ENCODE measurements at regions not wholly inside any gene's neighbourhood (a gene's known extent, or its start where the extent isn't known, plus 50 kb on each side); places are given as distances from the start of the nearest gene placed in this dataset.
"Not testable (repeated sequence)": the region's sequence is repeated elsewhere in the genome, so short reads cannot be mapped to it uniquely, and the experiment has no call there.

DNA sequence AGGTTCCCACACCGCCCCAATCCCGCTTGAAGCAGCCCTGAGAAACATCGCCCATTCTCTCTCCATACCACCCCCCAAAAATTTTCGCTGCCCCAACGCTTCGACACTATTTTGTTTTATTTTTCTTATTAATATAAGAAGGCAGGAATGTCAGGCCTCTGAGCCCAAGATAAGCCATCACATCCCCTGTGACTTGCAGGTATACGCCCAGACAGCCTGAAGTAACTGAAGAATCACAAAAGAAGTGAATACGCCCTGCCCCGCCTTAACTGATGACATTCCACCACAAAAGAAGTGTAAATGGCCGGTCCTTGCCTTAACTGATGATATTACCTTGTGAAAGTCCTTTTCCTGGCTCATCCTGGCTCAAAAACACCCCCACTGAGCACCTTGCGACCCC, 463.9 kb downstream of the AJAP1 start:
- not testable (repeated sequence) for DNase-seq

GRCh38 chr1:5111581-5111980, 457.2 kb downstream of the AJAP1 start:
- DNase-seq, result no peak

- no peak for DNase-seq
Observed at GRCh38 chr1:5110508-5110907, 456.1 kb downstream of the AJAP1 start.

DNA sequence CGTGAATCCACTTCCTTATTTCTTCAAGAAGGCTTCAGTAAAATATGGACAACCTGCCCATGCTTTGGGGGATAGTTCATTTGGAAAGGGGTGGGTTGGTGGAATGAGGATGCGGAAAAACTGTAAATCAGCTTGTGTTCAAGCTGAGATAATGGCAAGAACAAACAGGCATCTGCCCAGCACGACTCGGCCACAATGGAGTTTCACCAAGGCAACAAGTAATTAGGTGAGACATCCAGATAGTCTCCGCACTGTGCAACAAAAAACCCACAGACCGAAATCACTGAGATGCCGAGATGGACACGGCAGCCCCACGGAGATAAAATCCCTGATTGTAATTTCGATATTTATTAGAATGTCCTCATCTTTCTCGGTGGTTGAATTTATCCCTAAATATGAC, 455.2 kb downstream of the AJAP1 start:
- no peak for DNase-seq

DNA sequence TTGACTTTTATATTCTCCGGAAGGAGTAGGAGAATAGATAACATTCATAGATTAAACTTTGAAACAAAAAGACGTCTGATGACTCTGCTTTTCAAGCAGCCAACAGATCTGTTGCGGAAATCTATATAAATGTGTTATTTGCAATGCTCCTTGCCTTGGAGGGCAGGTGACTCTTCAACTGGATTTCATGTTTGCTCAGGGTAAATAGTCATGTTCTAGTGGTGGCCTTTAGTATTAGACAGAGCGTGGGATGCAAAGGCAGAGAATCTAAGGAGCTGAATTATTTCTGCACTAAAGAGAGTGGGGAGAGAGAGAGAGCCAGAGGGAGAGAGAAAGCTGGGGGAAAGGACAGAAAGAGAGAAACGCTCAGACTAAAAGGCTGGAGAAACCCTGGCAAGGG, 454.3 kb downstream of the AJAP1 start:
- DNase-seq, result no peak

DNA sequence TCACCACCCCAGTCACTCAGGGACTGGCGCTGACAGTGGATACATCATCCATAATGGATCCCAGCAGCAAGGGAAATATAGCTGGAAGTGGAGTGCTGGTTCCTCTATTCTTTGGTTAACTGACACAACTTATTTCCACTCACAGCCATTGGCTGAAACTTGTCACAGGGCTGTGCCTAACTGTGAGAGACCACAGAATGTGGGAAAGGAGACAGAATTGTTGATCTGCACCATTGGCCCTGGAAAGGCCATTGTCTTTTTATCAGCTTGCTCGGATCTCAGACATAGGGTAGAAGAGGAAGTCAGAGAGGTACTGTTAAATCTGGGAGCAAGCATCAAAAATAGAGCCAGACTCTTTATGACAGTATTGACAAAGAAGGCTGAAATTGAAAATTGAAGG, 451.3 kb downstream of the AJAP1 start:
- DNase-seq, result no peak

DNA sequence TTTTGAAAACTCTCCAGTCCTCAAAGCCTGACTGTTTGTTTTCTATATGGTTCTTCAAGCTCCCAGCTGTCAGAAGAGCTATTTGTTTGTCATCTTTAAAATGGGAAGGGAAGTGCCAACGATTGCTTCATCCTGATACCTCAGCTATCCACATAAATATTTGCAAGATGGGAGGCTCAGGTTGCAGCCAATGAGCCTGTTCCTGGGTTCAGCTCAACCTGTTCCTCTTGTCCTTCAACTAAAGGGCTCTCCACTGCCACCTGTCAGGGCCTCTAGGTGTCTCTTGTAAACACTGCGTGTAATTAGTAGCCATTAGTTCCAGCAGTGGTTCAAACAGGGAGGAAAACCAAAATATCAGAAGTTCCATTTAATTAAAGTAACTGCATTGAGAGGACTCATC, 445.1 kb downstream of the AJAP1 start:
- no peak for DNase-seq

DNA sequence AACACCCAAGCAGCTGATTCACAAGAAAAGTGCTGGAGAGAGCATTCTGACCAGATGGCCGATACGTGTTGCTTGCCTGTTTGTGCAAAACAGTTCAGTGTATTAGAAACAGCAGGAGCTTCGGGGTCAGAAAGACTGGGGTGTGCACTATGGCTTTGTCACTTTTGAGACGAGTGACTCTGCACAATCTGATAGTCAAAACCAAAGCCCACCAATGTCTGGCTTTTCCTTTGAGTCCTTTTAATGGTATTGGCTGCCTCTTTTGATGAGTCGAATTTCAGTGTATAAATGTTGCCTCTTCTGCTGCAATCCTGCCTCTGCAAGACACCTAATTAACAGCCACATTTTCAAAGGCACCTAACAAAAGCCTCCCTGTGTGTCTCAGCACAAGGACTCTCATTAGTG, 444.6 kb downstream of the AJAP1 start:
- no peak for DNase-seq

DNA sequence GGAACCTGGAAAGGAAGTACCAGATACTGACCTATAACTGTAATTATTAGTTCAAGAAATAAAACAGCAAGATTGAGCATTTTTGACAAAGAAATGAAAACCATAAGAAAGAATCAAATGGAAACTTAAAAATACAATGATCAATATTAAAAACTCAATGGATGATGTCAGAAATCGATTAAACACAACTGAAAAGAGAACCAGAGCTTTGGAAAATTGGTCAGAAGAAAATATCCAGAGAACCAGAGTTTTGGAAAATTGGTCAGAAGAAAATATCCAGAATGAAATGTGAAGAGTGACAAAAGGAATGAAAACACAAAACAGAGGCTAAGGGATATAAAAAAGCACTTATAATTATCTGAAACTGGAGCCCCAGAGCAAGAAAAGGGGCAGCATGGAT, 438.6 kb downstream of the AJAP1 start:
- no peak for DNase-seq

DNA sequence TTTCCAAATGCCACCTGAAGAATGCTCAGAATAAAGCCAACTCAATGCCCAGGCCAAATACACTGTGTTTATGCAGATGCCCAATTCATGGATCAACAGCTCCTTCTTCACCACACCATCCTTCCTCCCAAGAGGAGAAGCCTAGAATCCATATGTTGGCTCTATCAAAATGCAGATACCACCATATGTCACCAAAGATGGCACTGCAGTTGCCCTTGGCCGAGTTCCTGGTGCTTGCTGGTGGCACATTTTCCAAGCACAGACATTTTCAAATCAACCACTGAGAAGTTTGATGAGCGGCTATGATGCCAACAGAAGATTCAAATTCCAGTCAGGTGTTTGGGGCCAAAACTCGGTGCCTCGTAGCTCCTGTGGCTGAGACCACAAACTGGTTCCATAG, 430.3 kb downstream of the AJAP1 start:
- DNase-seq, result no peak

GRCh38 chr1:5067246-5067645, 412.8 kb downstream of the AJAP1 start:
- DNase-seq, result no peak

- DNase-seq, result no peak
Observed at GRCh38 chr1:5053744-5054143, 399.3 kb downstream of the AJAP1 start.

- no peak for DNase-seq
Observed at GRCh38 chr1:5029136-5029535, 374.7 kb downstream of the AJAP1 start.

DNA sequence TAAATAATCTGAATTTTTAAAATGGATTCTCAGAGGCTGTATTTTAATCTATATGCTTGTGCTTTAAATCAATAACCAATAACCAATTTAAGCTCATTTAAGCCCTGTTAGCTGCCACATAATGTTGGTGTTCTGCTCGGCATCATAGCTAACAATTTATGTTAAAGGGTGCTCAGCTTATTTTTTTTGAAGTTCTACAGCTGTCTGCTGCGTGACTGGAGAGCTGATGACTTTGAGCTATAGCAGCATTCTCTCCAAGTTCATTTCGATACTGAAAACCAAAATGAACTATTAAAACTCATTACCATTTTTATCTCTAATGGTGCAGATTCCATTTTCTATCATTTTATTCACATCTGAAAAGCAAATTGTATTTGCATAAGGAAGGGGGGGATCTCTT, 357.8 kb downstream of the AJAP1 start:
- DNase-seq, result no peak

DNA sequence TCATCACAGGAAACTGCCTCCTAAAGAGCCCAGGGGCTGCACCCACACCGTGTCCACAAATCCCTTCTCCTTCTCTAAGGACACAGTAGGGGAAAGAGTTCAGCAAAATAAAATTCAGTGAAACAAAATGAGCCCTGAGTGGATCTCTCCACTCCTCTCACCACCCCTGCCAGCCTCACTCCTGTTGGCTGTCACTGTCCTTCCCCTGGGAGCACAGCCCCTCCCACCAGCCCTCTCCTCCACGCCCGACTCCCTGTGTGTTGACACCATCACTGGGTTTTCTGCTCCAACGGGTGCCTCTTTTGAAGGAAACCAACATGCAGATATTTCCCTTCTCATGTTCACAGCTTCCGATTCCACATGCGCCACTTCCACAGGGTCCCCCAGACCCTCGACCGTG, 356.2 kb downstream of the AJAP1 start:
- no peak for DNase-seq

- DNase-seq, result no peak
Observed at GRCh38 chr1:5010236-5010635, 355.8 kb downstream of the AJAP1 start.

- DNase-seq, result no peak
Observed at GRCh38 chr1:5009376-5010065, 355.1 kb downstream of the AJAP1 start.

GRCh38 chr1:5005171-5005570, 350.8 kb downstream of the AJAP1 start:
- no peak for DNase-seq

GRCh38 chr1:5002676-5003075, 348.3 kb downstream of the AJAP1 start:
- no peak for DNase-seq

- DNase-seq, result no peak
Observed at GRCh38 chr1:5001466-5001865, 347.1 kb downstream of the AJAP1 start.

DNA sequence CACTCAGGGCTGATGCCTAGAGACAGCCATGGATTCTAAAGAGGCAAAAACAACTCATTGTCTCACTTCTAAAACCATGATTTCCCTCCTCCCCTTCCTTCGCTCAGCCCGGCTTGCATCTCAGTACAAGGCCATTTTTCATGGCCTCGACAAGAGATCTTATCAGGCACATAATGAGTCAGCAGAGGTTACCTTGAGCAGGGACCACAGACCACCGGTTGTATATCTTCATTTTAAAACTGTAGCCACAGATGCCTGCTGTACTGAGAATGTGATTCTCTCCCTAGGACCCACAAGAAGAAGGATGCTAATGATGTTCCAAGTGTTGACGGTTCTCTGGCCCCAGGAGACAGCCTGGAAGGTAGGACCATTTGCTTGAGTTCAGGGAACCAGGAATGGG, 331.9 kb downstream of the AJAP1 start:
- DNase-seq, result no peak

DNA sequence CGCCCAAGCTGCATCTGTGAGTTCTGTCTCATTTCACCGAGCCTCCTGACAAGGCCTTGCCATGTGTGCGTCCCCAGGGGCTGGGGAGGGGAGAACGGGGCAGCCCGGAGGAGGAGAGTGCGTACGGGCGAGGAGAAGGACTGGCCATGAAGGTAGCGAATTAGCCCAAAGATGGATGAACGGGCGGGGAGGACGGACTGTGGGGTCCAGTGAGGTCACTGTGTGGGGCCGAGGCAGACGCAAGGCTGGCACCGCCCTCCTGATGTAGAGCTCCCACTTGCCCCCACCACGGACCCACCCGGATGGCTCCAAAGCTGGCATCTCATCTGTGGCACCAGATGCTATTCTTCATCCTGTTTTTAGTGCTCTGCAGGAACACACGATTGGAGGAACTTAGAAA, 330.4 kb downstream of the AJAP1 start:
- DNase-seq, result no peak

DNA sequence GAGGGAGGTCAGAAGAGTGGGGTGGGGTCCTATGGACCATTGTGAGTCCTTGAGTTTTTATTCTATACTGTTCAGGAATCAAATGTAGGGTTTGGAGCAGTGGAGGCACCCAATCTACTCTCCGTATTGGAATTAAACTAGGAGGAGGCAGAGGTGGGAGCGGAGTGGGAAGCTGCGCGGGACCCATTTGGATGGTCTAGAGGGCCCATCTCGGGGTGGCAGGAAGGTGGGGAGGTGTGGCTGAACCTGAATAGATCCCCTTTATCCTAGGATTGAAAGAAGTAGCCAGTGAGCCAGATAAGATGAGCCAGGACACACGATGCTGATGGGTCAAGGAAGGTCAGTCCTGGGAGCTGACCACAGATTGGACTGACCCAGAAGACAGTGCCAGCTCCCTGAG, 325.8 kb downstream of the AJAP1 start:
- no peak for DNase-seq

- DNase-seq, result no peak
Observed at GRCh38 chr1:4978660-4979390, 324.4 kb downstream of the AJAP1 start.

Data from right kidney (tissue), 1 donor.